Transverse colon (tissue), 3 donors: ENCODE measurements at regions not wholly inside any gene's neighbourhood (a gene's known extent, or its start where the extent isn't known, plus 50 kb on each side); places are given as distances from the start of the nearest gene placed in this dataset.

Experiments used
- CTCF ChIP-seq, 5 experiments: fragments of 200-600 bp in 3 of 5; fragments of 450-650 bp in 2 of 5; sonication (generic) in 3 of 5; IDR thresholded peaks; 1 replicate in 2 of 5; 2 replicates in 3 of 5; pipeline ENCODE4 v1.5.1; 2016 to 2017; ENCODE audit warnings: antibody characterized with exemption in 5 of 5, inconsistent platforms in 3 of 5, mild to moderate bottlenecking in 2 of 5, moderate library complexity in 1 of 5
- POLR2A ChIP-seq: fragments of 450-650 bp; IDR thresholded peaks from one replicate; pipeline ENCODE4 v1.6.1; 2016; ENCODE audit warnings: antibody characterized with exemption, mild to moderate bottlenecking, moderate library complexity

DNA sequence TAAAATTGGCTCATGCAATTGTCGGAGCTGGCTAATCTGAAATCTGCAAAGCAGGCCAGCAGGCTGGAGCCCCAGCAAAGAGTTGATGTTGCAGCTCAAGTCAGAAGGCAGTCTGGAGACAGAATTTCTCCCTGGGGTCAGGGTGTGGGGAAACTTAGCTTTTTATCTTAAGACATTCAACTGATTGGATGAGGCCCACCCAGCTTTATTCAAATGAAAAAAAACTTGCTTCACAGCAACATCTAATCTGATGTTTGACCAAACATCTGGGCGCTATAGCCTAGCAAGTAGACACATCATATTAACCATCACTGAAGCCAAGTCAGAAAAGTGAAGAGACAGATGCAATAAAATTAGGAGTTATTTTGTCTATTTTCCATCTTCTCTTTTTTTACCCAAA is 108.8 kb upstream of the CCDC28A start:
- TF ChIP-seq CTCF (IDR thresholded peaks at IDR 0.05) (no peak), POLR2A (no peak)
